ENCODE measurements at regions not wholly inside any gene's neighbourhood (a gene's known extent, or its start where the extent isn't known, plus 50 kb on each side); places are given as distances from the start of the nearest gene placed in this dataset.

DNA sequence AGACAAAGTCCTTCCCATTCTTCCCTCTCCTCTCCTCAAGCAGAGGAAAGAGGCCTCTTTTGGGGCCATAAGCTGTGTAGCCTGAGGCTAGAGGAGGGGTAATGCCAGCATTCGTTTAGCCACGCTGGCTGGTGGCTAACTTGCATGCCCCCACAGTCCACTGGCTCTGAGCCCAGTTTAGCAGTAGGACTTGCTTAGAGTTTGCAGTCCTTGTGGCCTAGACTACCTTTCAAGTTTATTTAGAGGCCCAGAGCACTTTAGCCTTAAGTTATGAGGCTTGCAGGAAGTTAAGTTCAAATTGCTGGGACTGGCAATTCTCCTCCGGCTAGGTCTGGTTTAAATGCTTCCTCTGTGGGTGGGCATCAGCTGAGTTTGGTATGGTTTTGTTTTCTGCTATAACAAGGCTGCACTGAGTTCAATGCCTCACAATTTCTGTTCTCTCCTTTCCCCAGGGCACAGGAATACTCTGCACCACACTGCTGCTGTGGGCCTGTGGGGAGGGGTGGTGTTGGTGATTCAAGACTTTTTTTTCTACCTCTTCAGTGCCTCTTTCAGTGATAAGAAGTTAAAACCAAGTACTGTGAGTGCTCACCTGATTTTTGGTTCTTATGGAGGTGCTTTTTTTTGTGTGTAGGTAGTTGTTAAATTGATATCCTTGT, 281.0 kb upstream of the C11orf87 start:
- TF ChIP-seq, protein P1, sequence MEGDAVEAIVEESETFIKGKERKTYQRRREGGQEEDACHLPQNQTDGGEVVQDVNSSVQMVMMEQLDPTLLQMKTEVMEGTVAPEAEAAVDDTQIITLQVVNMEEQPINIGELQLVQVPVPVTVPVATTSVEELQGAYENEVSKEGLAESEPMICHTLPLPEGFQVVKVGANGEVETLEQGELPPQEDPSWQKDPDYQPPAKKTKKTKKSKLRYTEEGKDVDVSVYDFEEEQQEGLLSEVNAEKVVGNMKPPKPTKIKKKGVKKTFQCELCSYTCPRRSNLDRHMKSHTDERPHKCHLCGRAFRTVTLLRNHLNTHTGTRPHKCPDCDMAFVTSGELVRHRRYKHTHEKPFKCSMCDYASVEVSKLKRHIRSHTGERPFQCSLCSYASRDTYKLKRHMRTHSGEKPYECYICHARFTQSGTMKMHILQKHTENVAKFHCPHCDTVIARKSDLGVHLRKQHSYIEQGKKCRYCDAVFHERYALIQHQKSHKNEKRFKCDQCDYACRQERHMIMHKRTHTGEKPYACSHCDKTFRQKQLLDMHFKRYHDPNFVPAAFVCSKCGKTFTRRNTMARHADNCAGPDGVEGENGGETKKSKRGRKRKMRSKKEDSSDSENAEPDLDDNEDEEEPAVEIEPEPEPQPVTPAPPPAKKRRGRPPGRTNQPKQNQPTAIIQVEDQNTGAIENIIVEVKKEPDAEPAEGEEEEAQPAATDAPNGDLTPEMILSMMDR (IDR thresholded peaks at IDR 0.05), result no peak
- no peak for TF ChIP-seq POLR2A (IDR thresholded peaks at IDR 0.05)

Data from adrenal gland (tissue), 5 donors.